Fibroblast of the conjunctiva (primary cell): ENCODE measurements at regions not wholly inside any gene's neighbourhood (a gene's known extent, or its start where the extent isn't known, plus 50 kb on each side); places are given as distances from the start of the nearest gene placed in this dataset.
"Not testable (repeated sequence)": the region's sequence is repeated elsewhere in the genome, so short reads cannot be mapped to it uniquely, and the experiment has no call there.

ENCODE experiments used
- DNase-seq: peaks from one replicate; pipeline ENCODE4 v3.0.0-alpha.2; 2010; ENCODE audit warnings: low read depth

- no peak for DNase-seq
Observed at GRCh38 chr1:189033169-189033568, 1444.5 kb downstream of the BRINP3 start.

- DNase-seq: no peak
Observed at GRCh38 chr1:189036628-189037027, 1441.0 kb downstream of the BRINP3 start.

DNA sequence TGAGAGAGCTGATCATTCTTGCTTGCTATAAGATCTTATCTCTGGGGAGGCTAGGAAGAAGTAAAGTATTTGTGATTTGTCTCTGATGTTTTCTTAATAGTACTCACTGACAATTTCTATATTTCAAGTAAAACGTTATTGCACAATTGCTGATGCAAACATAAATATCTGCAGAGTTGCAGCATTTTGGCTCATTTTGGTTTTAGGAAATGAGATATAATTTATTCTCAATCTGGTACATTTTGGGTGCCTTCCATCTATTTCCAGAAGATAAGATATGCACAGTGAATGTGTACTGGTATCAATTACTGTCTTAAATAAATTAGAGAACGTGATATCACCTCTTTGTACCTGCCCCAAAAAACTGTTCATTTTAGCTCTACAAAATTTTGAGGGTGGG is 1431.5 kb downstream of the BRINP3 start:
- no peak for DNase-seq

GRCh38 chr1:189084811-189085210 is 1392.9 kb downstream of the BRINP3 start:
- DNase-seq: no peak

GRCh38 chr1:189103956-189104355 is 1373.7 kb downstream of the BRINP3 start:
- DNase-seq: no peak

- DNase-seq: no peak
Observed at GRCh38 chr1:189117072-189117770, 1360.4 kb downstream of the BRINP3 start.

DNA sequence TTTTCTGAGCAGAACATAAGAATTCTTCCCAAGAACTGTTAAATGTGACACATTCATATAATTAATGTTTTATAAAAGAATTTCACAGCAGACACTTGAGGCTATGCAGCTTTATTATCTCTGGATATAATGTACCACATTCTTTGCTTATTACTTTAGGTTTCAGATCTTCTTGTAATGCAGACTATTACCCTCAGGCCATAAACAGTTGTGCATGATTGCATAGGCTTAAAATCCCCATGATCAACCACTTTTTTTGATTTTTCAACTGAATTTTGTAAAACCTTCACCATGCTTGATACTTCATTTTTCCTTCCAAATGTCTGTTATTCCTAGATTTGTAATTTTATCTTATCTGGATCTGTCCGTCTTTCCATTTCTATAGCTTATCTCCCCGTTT is 1355.7 kb downstream of the BRINP3 start:
- no peak for DNase-seq

DNA sequence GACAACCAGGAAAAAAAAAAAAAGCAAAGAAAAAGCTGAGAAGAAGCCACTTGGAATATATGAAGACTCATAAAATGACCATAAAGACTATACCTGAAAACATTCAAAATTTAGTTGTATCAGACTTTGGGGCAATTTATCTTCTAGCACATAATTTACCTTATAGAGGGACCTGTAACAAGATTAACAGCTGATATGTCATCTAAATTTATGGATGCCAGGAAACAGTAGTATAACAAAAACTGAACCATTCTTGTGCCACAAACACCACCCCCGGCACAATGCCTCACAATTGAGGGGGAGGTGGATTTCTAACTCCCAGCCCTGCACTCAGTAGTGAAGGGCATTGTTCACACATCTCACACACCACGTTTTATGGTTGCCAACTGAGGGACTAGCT is 1352.0 kb downstream of the BRINP3 start:
- no peak for DNase-seq

GRCh38 chr1:189131576-189131975 is 1346.1 kb downstream of the BRINP3 start:
- DNase-seq: no peak

DNA sequence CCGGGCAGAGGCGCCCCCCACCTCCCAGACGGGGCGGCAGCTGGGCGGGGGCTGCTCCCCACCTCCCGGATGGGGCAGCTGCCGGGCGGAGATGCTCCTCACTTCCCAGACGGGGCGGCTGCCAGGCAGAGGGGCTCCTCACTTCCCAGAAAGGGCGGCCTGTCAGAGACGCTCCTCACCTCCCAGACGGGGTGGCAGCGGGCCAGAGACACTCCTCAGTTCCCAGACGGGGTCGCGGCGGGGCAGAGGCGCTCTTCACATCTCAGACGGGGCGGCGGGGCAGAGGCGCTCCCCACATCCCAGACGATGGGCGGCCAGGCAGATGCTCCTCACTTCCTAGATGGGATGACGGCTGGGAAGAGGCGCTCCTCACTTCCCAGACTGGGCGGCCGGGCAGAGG is 1337.9 kb downstream of the BRINP3 start:
- not testable (repeated sequence) for DNase-seq

- no peak for DNase-seq
Observed at GRCh38 chr1:189141056-189141455, 1336.6 kb downstream of the BRINP3 start.

DNA sequence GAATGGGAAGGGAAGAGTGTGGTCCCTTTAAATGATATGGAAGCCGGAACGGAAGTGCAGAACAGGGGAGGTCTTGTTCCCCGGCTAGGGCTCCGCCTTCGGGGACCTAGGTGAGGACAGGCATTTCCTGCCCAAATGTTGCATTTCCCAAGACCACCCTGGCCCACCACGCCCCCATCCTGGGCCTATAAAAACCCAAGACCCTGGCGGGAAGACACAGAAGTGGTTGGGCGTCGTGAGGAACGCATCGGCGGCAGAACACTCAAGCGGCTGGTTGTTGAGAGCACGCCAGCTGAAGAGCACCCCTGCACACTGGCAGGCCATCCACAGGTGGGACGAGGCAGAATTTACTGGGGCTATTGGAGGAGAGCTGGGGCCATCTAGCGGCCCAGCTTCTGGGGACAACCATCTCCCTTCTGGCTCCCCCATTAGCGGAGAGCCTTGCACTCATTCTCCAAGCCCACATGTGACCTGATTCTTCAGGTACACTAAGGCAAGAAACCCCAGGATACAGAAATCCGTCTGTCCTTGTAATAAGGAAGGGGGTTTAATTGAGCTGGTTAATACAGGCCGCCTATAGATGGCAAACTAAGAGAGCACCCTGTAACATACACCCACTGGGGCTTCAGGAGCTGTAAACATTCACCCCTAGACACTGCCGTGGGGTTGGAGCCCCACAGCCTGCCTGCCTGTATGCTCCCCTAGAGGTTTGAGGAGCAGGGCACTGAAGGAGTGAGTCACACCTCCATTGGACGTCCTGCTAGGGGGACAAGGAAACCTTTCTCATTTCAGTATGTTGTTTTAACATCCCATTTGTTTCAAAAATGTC is 1327.9 kb downstream of the BRINP3 start:
- DNase-seq: no peak

GRCh38 chr1:189150624-189151023 is 1327.0 kb downstream of the BRINP3 start:
- DNase-seq: no peak

- no peak for DNase-seq
Observed at GRCh38 chr1:189151361-189151760, 1326.3 kb downstream of the BRINP3 start.

DNA sequence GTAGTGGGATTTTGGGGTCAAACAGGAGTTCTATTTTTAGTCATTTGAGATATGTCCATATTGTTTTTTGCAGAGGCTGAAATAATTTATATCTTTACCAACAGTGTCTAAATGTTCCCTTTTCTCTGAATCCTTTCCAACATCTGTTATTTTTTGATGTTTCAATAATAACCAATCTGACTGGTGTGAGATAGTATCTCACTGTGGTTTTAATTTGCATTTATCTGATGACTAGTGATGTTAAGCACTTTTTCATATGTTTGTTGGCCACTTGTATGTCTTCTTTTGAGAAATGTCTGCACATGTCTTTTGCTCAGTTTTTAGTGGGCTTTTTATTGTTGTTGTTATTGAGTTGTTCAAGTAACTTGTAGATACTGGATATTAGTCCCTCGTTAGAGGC is 1325.0 kb downstream of the BRINP3 start:
- DNase-seq: no peak

- no peak for DNase-seq
Observed at GRCh38 chr1:189158155-189158554, 1319.5 kb downstream of the BRINP3 start.

DNA sequence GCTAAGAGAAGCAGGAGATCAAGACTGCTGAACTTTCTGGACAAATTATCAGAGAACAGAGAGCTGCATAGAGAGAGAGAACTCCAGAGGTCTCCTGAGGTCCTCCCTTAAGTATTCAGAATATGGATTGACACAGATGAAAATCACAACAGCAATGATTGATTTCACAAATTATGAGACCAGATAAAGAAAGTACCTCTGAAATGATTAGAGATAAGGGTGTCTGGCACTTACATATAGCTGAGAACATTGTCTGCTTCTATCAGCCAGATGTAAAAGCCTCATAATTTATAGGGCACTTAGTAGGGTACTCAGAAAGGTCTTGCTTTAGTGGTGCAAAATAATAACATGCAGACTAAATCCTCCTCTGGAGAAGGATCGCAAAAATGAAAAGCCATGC is 1301.8 kb downstream of the BRINP3 start:
- no peak for DNase-seq

DNA sequence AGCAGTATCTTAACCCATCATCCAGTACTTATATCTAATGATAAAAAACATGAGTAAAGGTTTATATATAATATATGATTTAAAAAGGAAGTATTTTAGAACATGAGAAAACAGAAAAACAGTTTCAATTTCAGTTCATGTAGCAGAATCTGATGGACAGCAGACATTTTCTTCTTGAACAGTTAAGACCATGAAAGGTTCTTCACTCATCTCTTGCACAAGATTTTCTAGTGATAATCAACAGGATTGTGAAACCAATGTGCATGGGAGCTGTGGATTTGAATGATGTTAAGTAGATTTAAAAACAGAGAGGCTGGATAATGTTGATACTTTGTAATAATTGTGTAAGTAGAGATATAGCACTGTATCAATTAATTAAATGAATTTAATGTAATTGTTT is 1297.6 kb downstream of the BRINP3 start:
- no peak for DNase-seq

DNA sequence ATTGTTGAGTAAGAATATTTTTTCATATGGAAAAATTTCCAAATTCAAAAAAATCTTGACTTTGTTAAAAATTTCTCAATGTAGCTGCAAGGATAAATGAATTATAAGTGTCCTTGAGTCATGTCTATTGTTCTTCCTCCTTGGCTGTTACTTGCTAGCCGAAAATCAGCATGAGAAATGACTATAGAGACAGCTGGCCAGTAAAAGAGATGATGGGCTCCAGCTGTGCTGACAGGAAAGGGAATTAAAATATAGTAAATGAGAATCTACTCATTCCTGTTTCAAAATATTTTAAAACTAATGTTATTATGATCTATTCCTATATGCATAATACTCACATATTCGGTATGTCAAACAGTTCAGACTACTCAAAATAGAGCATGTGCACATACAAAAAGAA is 1292.6 kb downstream of the BRINP3 start:
- no peak for DNase-seq

- no peak for DNase-seq
Observed at GRCh38 chr1:189192741-189193520, 1284.7 kb downstream of the BRINP3 start.

DNA sequence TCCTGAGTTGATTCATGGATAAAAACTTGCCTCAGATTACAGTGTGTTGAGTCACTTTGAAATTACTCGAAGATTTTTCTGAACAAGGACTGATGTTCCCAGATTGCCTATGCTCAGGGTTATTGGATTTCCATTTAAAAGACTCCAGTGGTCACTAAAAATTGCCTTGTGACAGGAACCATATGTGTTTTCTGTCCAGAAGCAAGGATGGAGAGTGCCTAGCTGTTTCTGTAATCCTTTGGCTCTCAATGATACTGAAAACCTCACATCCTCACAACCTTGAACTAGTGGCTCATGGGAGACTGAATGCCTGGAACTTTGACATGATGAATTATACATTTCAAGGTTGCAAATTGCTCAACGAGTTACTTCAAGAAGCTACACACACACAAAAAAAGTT is 1271.8 kb downstream of the BRINP3 start:
- DNase-seq: no peak

DNA sequence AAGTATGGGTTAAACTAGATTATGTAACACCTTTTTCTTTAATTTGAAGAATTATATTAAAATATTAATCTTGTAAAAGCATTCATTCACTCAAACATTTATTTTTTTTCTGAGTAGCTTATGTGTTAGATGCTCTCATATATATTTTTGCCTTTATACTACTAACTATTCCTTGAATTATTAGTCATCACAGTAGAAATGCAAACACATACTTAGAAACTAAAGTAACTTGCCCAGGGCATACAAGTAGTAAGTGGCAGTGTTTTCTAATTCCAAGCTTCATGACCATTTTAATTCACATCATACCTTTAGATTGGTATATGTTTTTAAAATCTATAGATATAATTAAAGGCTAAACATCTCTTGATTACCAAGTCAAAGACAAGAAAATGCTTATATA is 1271.0 kb downstream of the BRINP3 start:
- DNase-seq: no peak

DNA sequence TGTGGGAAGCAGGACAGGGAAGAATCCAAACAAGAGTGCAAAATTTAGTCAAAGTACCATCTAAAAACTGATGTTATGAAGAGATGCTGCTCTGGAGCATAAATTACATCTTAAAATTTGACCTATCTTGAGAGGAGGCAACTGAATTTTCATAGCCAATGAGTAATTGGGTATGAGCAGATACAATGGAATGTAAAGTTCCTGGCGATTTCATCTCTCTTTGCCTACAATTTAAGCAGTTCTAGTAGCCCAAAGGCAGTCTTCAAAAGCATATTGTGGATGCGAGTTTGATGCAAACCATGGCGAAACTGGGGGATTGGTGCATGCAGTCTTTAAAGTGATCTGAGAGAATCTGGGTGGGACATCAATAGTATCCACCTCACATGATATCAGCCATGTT is 1265.9 kb downstream of the BRINP3 start:
- no peak for DNase-seq
